Loucy (cell line): ENCODE measurements at regions not wholly inside any gene's neighbourhood (a gene's known extent, or its start where the extent isn't known, plus 50 kb on each side); places are given as distances from the start of the nearest gene placed in this dataset.

Experiments
- EZH2phosphoT487 ChIP-seq: fragments of 200-600 bp; IDR thresholded peaks from 2 replicates; pipeline ENCODE4 v1.6.1; 2018; ENCODE audit warnings: antibody characterized with exemption, mild to moderate bottlenecking, moderate library complexity, borderline replicate concordance
- TF ChIP-seq, protein P1 (sequence below): fragments of 200-600 bp; sonication (generic); conservative IDR thresholded peaks from 2 replicates; pipeline ENCODE4 v1.5.1; 2014; ENCODE audit warnings: mild to moderate bottlenecking, antibody characterized with exemption, low read length

GRCh38 chr9:11443631-11444030, 830.8 kb upstream of the PTPRD start:
- TF ChIP-seq, protein P1, sequence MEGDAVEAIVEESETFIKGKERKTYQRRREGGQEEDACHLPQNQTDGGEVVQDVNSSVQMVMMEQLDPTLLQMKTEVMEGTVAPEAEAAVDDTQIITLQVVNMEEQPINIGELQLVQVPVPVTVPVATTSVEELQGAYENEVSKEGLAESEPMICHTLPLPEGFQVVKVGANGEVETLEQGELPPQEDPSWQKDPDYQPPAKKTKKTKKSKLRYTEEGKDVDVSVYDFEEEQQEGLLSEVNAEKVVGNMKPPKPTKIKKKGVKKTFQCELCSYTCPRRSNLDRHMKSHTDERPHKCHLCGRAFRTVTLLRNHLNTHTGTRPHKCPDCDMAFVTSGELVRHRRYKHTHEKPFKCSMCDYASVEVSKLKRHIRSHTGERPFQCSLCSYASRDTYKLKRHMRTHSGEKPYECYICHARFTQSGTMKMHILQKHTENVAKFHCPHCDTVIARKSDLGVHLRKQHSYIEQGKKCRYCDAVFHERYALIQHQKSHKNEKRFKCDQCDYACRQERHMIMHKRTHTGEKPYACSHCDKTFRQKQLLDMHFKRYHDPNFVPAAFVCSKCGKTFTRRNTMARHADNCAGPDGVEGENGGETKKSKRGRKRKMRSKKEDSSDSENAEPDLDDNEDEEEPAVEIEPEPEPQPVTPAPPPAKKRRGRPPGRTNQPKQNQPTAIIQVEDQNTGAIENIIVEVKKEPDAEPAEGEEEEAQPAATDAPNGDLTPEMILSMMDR, result no peak
- TF ChIP-seq EZH2phosphoT487, result no peak
